ENCODE measurements at regions not wholly inside any gene's neighbourhood (a gene's known extent, or its start where the extent isn't known, plus 50 kb on each side); places are given as distances from the start of the nearest gene placed in this dataset.

DNA sequence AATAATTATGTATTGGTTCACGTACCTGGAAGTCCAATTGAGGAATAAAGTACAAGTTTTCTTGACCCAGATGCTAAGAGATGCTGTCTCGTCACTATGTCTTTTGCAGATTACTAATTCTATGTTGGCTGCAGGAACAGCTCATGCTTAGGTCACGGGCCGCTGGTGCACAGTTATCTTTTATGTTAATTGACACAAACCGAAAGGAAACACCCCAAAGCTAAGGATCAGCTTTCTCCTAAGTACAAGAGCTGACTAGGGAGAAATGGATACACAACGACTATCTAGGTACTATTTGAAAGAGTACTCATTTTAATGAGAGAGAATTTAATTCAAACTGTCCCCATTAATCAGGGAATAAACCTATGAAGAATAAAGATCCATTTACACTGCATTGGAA lies 217.7 kb upstream of the SLC35G4 start:
- Mint-ChIP-seq H3K4me1 (peaks cover 16% of the 10 kb centered on the region), H3K36me3 (ENCODE audit: low read depth) (no peaks in the 10 kb centered on the region), H3K9me3 (no peaks in the 10 kb centered on the region), H3K27me3 (ENCODE audit: insufficient read depth, low read depth, poor library complexity) (peaks cover 4% of the 10 kb centered on the region), H3K4me3 (no peak overlapping the region), H3K27ac (no peak overlapping the region)
- H3K4me1 ChIP-seq (ENCODE audit: insufficient read depth): no peaks in the 10 kb centered on the region
- H3K27me3 ChIP-seq (ENCODE audit: insufficient read depth): no peaks in the 10 kb centered on the region
- no peaks in the 10 kb centered on the region for H4K20me1 ChIP-seq (replicated peaks; ENCODE audit: insufficient read depth)
- no peak overlapping the region for H3K4me3 ChIP-seq
- no peaks in the 10 kb centered on the region for H3K79me2 ChIP-seq (replicated peaks; ENCODE audit: insufficient read depth)
- H3F3A ChIP-seq (replicated peaks; ENCODE audit: low read depth): no peaks in the 10 kb centered on the region
- no peak for TF ChIP-seq ZNF114 (CRISPR knock-in tag; IDR thresholded peaks at IDR 0.05)
- TF ChIP-seq CREB1 (CRISPR knock-in tag; IDR thresholded peaks at IDR 0.05; ENCODE audit: low read depth): no peak
- TF ChIP-seq, protein P1, sequence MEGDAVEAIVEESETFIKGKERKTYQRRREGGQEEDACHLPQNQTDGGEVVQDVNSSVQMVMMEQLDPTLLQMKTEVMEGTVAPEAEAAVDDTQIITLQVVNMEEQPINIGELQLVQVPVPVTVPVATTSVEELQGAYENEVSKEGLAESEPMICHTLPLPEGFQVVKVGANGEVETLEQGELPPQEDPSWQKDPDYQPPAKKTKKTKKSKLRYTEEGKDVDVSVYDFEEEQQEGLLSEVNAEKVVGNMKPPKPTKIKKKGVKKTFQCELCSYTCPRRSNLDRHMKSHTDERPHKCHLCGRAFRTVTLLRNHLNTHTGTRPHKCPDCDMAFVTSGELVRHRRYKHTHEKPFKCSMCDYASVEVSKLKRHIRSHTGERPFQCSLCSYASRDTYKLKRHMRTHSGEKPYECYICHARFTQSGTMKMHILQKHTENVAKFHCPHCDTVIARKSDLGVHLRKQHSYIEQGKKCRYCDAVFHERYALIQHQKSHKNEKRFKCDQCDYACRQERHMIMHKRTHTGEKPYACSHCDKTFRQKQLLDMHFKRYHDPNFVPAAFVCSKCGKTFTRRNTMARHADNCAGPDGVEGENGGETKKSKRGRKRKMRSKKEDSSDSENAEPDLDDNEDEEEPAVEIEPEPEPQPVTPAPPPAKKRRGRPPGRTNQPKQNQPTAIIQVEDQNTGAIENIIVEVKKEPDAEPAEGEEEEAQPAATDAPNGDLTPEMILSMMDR (conservative IDR thresholded peaks at IDR 0.05; ENCODE audit: low read depth in 2 of 2): no peak
- no peak for TF ChIP-seq ZNF331 (CRISPR knock-in tag; IDR thresholded peaks at IDR 0.05; ENCODE audit: low read depth)
- TF ChIP-seq NANOG (IDR thresholded peaks at IDR 0.05; ENCODE audit: borderline replicate concordance): no peak
- no peaks in the 10 kb centered on the region for H3K9me2 ChIP-seq (ENCODE audit: insufficient read depth)
- no peak overlapping the region for H3K4me2 ChIP-seq
- DNase-seq (ENCODE audit: low spot score) (no peak), ATAC-seq (no peak)
- peak overlapping the region; percentile 53; the same call in 1 of the 2 replicates for H2AFZ ChIP-seq
- no peak overlapping the region for H3K27ac ChIP-seq (ENCODE audit: low read depth)
- H3K36me3 ChIP-seq (ENCODE audit: insufficient read depth): no peaks in the 10 kb centered on the region

DNA sequence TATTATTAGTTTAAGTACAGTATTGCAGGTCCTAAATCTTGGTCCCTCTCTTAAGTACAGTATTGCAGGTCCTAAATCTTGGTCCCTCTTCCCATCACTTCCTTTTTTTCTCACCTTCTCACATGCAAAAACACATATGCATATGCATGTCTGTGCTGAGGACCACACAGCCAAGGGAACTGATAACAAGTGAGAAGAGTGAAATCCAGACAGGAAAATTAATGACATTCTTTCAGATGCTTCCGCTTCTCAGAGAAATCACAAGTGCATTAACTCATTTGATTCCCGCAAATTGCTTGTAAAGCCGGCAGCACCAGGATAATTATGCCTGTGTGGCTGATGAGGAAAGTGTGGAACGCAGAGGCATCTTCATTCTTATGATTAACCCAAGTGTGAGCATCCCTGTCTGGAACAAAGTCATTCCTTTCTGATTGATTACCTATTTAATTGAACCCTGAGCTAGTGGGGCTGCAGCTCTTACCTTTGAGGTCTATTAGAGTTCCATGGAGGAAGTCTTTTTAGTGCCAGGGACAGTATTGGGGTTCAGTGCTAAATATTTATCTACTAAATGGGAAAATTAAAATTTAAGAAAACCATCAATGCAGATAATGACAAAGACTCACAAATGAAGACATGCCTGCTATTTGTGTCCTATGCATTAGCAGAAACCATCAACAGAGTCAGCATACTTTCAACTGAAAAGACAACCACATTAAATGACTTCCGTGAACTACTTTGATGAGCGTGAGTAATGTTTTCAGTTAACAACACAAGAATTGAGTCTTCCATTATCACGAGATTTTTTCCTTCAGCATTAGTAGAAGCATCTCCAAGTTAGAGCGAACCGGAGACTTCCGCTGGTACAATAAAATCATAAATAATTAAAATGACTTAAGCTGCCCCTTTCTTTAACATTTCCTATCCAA lies 220.4 kb upstream of the SLC35G4 start:
- H3K27me3 Mint-ChIP-seq (ENCODE audit: insufficient read depth, low read depth, poor library complexity): peaks cover 4% of the 10 kb centered on the region
- no peaks in the 10 kb centered on the region for H3K36me3 Mint-ChIP-seq (ENCODE audit: low read depth)
- H3K27ac Mint-ChIP-seq: no peak overlapping the region
- Histone ChIP-seq H3K4me1 (ENCODE audit: insufficient read depth) (no peaks in the 10 kb centered on the region), H3F3A (replicated peaks; ENCODE audit: low read depth) (no peaks in the 10 kb centered on the region), H3K27me3 (ENCODE audit: insufficient read depth) (no peaks in the 10 kb centered on the region), H3K36me3 (ENCODE audit: insufficient read depth) (no peaks in the 10 kb centered on the region), H3K79me2 (replicated peaks; ENCODE audit: insufficient read depth) (no peaks in the 10 kb centered on the region), H3K9me2 (ENCODE audit: insufficient read depth) (no peaks in the 10 kb centered on the region), H4K20me1 (replicated peaks; ENCODE audit: insufficient read depth) (no peaks in the 10 kb centered on the region), H3K27ac (ENCODE audit: low read depth) (no peak overlapping the region), H2AFZ (no peak overlapping the region), H3K4me3 (no peak overlapping the region), H3K4me2 (no peak overlapping the region)
- no peak overlapping the region for H3K4me3 Mint-ChIP-seq
- peaks cover 13% of the 10 kb centered on the region for H3K4me1 Mint-ChIP-seq
- H3K9me3 Mint-ChIP-seq: no peaks in the 10 kb centered on the region
- no peak for ATAC-seq
- DNase-seq (ENCODE audit: low spot score): no peak
- no peak for TF ChIP-seq JUNB (IDR thresholded peaks at IDR 0.05; ENCODE audit: unreplicated experiment)
- TF ChIP-seq ZNF331 (CRISPR knock-in tag; IDR thresholded peaks at IDR 0.05; ENCODE audit: low read depth): no peak
- TF ChIP-seq, protein P2, sequence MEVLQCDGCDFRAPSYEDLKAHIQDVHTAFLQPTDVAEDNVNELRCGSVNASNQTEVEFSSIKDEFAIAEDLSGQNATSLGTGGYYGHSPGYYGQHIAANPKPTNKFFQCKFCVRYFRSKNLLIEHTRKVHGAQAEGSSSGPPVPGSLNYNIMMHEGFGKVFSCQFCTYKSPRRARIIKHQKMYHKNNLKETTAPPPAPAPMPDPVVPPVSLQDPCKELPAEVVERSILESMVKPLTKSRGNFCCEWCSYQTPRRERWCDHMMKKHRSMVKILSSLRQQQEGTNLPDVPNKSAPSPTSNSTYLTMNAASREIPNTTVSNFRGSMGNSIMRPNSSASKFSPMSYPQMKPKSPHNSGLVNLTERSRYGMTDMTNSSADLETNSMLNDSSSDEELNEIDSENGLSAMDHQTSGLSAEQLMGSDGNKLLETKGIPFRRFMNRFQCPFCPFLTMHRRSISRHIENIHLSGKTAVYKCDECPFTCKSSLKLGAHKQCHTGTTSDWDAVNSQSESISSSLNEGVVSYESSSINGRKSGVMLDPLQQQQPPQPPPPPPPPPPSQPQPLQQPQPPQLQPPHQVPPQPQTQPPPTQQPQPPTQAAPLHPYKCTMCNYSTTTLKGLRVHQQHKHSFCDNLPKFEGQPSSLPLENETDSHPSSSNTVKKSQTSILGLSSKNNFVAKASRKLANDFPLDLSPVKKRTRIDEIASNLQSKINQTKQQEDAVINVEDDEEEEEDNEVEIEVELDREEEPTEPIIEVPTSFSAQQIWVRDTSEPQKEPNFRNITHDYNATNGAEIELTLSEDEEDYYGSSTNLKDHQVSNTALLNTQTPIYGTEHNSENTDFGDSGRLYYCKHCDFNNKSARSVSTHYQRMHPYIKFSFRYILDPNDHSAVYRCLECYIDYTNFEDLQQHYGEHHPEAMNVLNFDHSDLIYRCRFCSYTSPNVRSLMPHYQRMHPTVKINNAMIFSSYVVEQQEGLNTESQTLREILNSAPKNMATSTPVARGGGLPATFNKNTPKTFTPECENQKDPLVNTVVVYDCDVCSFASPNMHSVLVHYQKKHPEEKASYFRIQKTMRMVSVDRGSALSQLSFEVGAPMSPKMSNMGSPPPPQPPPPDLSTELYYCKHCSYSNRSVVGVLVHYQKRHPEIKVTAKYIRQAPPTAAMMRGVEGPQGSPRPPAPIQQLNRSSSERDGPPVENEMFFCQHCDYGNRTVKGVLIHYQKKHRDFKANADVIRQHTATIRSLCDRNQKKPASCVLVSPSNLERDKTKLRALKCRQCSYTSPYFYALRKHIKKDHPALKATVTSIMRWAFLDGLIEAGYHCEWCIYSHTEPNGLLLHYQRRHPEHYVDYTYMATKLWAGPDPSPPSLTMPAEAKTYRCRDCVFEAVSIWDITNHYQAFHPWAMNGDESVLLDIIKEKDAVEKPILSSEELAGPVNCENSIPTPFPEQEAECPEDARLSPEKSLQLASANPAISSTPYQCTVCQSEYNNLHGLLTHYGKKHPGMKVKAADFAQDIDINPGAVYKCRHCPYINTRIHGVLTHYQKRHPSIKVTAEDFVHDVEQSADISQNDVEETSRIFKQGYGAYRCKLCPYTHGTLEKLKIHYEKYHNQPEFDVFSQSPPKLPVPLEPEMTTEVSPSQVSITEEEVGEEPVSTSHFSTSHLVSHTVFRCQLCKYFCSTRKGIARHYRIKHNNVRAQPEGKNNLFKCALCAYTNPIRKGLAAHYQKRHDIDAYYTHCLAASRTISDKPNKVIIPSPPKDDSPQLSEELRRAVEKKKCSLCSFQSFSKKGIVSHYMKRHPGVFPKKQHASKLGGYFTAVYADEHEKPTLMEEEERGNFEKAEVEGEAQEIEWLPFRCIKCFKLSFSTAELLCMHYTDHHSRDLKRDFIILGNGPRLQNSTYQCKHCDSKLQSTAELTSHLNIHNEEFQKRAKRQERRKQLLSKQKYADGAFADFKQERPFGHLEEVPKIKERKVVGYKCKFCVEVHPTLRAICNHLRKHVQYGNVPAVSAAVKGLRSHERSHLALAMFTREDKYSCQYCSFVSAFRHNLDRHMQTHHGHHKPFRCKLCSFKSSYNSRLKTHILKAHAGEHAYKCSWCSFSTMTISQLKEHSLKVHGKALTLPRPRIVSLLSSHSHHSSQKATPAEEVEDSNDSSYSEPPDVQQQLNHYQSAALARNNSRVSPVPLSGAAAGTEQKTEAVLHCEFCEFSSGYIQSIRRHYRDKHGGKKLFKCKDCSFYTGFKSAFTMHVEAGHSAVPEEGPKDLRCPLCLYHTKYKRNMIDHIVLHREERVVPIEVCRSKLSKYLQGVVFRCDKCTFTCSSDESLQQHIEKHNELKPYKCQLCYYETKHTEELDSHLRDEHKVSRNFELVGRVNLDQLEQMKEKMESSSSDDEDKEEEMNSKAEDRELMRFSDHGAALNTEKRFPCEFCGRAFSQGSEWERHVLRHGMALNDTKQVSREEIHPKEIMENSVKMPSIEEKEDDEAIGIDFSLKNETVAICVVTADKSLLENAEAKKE (CRISPR knock-in tag; IDR thresholded peaks at IDR 0.05): no peak
- TF ChIP-seq STAT1 (IDR thresholded peaks at IDR 0.05; ENCODE audit: unreplicated experiment): no peak
- TF ChIP-seq CREB1 (CRISPR knock-in tag; IDR thresholded peaks at IDR 0.05; ENCODE audit: low read depth): no peak
- TF ChIP-seq, protein P3, sequence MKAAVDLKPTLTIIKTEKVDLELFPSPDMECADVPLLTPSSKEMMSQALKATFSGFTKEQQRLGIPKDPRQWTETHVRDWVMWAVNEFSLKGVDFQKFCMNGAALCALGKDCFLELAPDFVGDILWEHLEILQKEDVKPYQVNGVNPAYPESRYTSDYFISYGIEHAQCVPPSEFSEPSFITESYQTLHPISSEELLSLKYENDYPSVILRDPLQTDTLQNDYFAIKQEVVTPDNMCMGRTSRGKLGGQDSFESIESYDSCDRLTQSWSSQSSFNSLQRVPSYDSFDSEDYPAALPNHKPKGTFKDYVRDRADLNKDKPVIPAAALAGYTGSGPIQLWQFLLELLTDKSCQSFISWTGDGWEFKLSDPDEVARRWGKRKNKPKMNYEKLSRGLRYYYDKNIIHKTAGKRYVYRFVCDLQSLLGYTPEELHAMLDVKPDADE (IDR thresholded peaks at IDR 0.05): no peak
- TF ChIP-seq EZH2 (IDR thresholded peaks at IDR 0.05; ENCODE audit: low read depth, unreplicated experiment): no peak
- no peak for TF ChIP-seq EZH2phosphoT487 (IDR thresholded peaks at IDR 0.05; ENCODE audit: unreplicated experiment)
